ENCODE measurements at regions not wholly inside any gene's neighbourhood (a gene's known extent, or its start where the extent isn't known, plus 50 kb on each side); places are given as distances from the start of the nearest gene placed in this dataset.
"Not testable (repeated sequence)": the region's sequence is repeated elsewhere in the genome, so short reads cannot be mapped to it uniquely, and the experiment has no call there.

DNA sequence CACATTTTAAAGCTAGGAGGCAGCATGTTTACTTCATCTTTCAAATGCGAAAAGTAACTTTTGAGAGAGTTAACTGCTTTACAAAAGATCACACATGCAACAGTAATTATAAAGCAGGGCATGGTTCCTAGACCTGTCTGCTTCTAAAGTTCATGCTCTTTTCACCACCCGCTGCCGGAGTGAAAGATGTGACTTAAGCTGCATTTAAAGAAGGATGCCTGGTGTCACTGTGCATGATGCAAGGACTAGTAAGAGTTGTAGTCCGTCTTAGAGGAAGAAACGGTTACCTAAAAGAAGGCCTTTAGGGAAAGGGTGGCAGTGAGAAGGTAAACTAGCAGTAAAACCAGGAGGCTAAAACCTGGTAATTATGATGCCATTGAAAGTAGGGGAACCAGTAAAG, 1689.1 kb downstream of the KCNT2 start:
- Mint-ChIP-seq H3K36me3 (no peaks in the 10 kb centered on the region), H3K4me1 (no peaks in the 10 kb centered on the region), H3K4me3 (no peak overlapping the region), H3K27ac (no peak overlapping the region), H3K27me3 (ENCODE audit: low read depth in 3 of 3) (peaks cover 0 to 2% (median 1%) of the 10 kb centered on the region in 3 donors), H3K9me3 (peaks cover 6 to 27% (median 9%) of the 10 kb centered on the region in 6 donors)
- DNase-seq = no peak

DNA sequence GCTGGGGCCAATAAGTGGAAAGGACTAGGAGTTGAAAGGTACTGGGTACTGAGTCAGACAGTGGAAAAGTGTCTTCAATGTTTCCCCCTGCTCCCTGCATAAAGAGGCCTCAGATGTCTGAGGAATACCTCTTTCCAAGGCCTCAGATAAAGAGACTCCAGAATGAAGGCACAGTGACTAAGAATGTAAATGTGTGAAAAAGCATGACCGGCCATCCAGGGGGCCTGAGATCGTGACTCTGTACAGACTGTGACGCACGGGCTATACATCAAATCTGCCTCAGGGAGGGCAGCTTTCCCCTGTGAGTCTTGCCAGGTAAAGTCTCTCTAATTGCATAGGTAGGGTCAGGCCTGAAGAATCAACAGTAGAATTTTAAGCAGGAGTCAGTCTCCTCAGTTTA, 1690.5 kb downstream of the KCNT2 start:
- H3K27me3 Mint-ChIP-seq (ENCODE audit: low read depth in 3 of 3) = peaks cover 0 to 2% (median 1%) of the 10 kb centered on the region in 3 donors
- H3K4me1 Mint-ChIP-seq = no peaks in the 10 kb centered on the region
- H3K36me3 Mint-ChIP-seq = no peaks in the 10 kb centered on the region
- no peak overlapping the region for H3K4me3 Mint-ChIP-seq
- no peak overlapping the region for H3K27ac Mint-ChIP-seq
- no peak for DNase-seq
- peaks cover 0 to 23% (median 10%) of the 10 kb centered on the region in 6 donors for H3K9me3 Mint-ChIP-seq

- Mint-ChIP-seq H3K9me3 (peaks cover 0 to 12% (median 3%) of the 10 kb centered on the region in 6 donors), H3K36me3 (no peaks in the 10 kb centered on the region), H3K4me3 (no peak overlapping the region), H3K27ac (no peak overlapping the region), H3K27me3 (ENCODE audit: low read depth in 3 of 3) (no peaks in the 10 kb centered on the region), H3K4me1 (no peaks in the 10 kb centered on the region)
- no peak for DNase-seq
Measured at GRCh38 chr1:194908643-194909042, 1699.6 kb downstream of the KCNT2 start.

GRCh38 chr1:194903524-194903923, 1704.7 kb downstream of the KCNT2 start:
- no peaks in the 10 kb centered on the region for H3K36me3 Mint-ChIP-seq
- no peaks in the 10 kb centered on the region for H3K4me1 Mint-ChIP-seq
- no peak overlapping the region for H3K4me3 Mint-ChIP-seq
- DNase-seq = no peak
- H3K27ac Mint-ChIP-seq = no peak overlapping the region
- no peaks in the 10 kb centered on the region for H3K27me3 Mint-ChIP-seq (ENCODE audit: low read depth in 3 of 3)
- peaks cover 0 to 18% (median 8%) of the 10 kb centered on the region in 6 donors for H3K9me3 Mint-ChIP-seq

GRCh38 chr1:194889310-194889709, 1702.9 kb upstream of the B3GALT2 start:
- Mint-ChIP-seq H3K9me3 (peaks cover 7 to 36% (median 23%) of the 10 kb centered on the region in 6 donors), H3K4me1 (no peaks in the 10 kb centered on the region), H3K27ac (no peak overlapping the region), H3K4me3 (no peak overlapping the region), H3K27me3 (ENCODE audit: low read depth in 3 of 3) (no peaks in the 10 kb centered on the region), H3K36me3 (no peaks in the 10 kb centered on the region)
- DNase-seq = no peak

DNA sequence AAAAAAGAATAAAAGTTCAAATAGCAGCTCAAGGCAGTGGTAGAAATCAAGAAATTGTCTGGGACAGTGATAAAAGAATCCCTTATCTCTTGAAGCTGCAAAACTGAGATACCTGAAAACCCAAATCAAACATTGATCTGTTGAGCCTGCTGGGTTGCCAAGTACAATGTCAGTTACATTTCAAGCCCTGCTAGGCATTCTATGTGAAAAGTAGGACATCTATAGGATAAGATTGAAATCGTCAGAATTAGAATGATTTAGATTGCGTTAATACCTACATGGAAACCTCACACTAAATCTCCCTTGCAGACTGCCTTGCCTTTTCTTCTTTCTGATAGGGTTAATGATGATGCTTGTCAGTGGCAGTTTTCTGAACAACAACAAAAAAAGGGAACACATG, 1684.4 kb upstream of the B3GALT2 start:
- peaks cover 0 to 1% (median 0%) of the 10 kb centered on the region in 3 donors for H3K27me3 Mint-ChIP-seq (ENCODE audit: low read depth in 3 of 3)
- no peak overlapping the region for H3K4me3 Mint-ChIP-seq
- no peak overlapping the region for H3K27ac Mint-ChIP-seq
- no peaks in the 10 kb centered on the region for H3K4me1 Mint-ChIP-seq
- no peaks in the 10 kb centered on the region for H3K36me3 Mint-ChIP-seq
- peaks cover 0 to 38% (median 20%) of the 10 kb centered on the region in 6 donors for H3K9me3 Mint-ChIP-seq
- DNase-seq = no peak

- peaks cover 0 to 1% (median 0%) of the 10 kb centered on the region in 3 donors for H3K27me3 Mint-ChIP-seq (ENCODE audit: low read depth in 3 of 3)
- no peak overlapping the region for H3K27ac Mint-ChIP-seq
- peaks cover 2 to 18% (median 14%) of the 10 kb centered on the region in 6 donors for H3K9me3 Mint-ChIP-seq
- no peak for DNase-seq
- no peak overlapping the region for H3K4me3 Mint-ChIP-seq
- H3K36me3 Mint-ChIP-seq = no peaks in the 10 kb centered on the region
- no peaks in the 10 kb centered on the region for H3K4me1 Mint-ChIP-seq
Measured at GRCh38 chr1:194866153-194866552, 1679.7 kb upstream of the B3GALT2 start.

GRCh38 chr1:194865383-194865782, 1679.0 kb upstream of the B3GALT2 start:
- Mint-ChIP-seq H3K27ac (no peak overlapping the region), H3K36me3 (no peaks in the 10 kb centered on the region), H3K4me1 (no peaks in the 10 kb centered on the region), H3K27me3 (ENCODE audit: low read depth in 3 of 3) (peaks cover 0 to 1% (median 0%) of the 10 kb centered on the region in 3 donors), H3K9me3 (peaks cover 3 to 21% (median 14%) of the 10 kb centered on the region in 6 donors), H3K4me3 (no peak overlapping the region)
- DNase-seq = no peak

DNA sequence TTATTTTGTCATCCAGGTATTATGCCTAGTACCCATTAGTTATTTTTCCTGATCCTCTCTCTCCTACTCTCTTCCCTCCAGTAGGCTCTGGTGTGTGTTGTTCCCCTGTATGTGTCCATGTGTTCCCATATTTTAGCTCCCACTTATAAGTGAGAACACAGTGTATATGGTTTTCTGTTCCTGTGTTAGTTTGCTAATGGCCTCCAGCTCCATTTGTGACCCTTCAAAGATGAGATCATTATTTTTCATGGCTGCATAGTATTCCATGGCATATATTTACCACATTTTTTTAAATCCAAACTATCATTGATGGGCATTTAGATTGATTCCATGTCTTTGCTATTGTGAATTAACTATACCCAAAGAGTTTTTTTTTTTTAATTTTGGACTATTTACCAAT, 1675.7 kb upstream of the B3GALT2 start:
- H3K9me3 Mint-ChIP-seq = peaks cover 7 to 32% (median 14%) of the 10 kb centered on the region in 6 donors
- H3K4me1 Mint-ChIP-seq = no peaks in the 10 kb centered on the region
- peaks cover 0 to 1% (median 0%) of the 10 kb centered on the region in 3 donors for H3K27me3 Mint-ChIP-seq (ENCODE audit: low read depth in 3 of 3)

GRCh38 chr1:194860248-194861201, 1674.1 kb upstream of the B3GALT2 start:
- H3K36me3 Mint-ChIP-seq = no peaks in the 10 kb centered on the region
- H3K4me3 Mint-ChIP-seq = no peak overlapping the region
- H3K9me3 Mint-ChIP-seq = peaks cover 2 to 25% (median 11%) of the 10 kb centered on the region in 6 donors
- H3K27me3 Mint-ChIP-seq (ENCODE audit: low read depth in 3 of 3) = no peaks in the 10 kb centered on the region
- no peak overlapping the region for H3K27ac Mint-ChIP-seq
- no peaks in the 10 kb centered on the region for H3K4me1 Mint-ChIP-seq
- DNase-seq = no peak

More for the DNA sequence above, 1675.7 kb upstream of the B3GALT2 start:
- Mint-ChIP-seq H3K4me3 (no peak overlapping the region), H3K36me3 (no peaks in the 10 kb centered on the region), H3K27ac (no peak overlapping the region)
- DNase-seq = no peak

DNA sequence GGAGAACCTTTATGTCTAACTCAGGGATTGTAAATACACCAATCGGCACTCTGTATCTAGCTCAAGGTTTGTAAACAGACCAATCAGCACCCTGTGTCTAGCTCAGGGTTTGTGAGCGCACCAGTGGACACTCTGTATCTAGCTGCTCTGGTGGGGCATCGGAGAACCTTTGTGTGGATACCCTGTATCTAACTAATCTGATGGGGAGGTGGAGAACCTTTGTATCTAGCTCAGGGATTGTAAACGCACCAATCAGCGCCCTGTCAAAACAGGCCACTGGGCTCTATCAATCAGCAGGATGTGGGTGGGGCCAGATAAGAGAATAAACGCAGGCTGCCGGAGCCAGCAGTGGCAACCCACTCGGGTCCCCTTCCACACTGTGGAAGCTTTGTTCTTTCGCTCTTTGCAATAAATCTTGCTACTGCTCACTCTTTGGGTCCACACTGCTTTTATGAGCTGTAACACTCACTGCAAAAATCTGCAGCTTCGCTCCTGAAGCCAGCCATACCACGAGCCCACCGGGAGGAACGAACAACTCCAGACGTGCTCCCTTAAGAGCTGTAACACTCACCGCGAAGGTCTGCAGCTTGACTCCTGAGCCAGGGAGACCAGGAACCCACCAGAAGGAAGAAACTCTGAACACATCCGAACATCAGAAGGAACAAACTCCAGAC, 1673.2 kb upstream of the B3GALT2 start:
- H3K4me1 Mint-ChIP-seq; DNase-seq; H3K27ac Mint-ChIP-seq; H3K4me3 Mint-ChIP-seq; H3K27me3 Mint-ChIP-seq (ENCODE audit: low read depth in 3 of 3); H3K36me3 Mint-ChIP-seq: not testable (repeated sequence)
- H3K9me3 Mint-ChIP-seq = peaks cover 2 to 30% (median 10%) of the 10 kb centered on the region in 6 donors

- H3K36me3 Mint-ChIP-seq; H3K27me3 Mint-ChIP-seq (ENCODE audit: low read depth in 3 of 3); H3K4me3 Mint-ChIP-seq; H3K27ac Mint-ChIP-seq; DNase-seq; H3K4me1 Mint-ChIP-seq: not testable (repeated sequence)
- H3K9me3 Mint-ChIP-seq = peaks cover 7 to 35% (median 10%) of the 10 kb centered on the region in 6 donors
Measured at GRCh38 chr1:194858811-194859480, 1672.5 kb upstream of the B3GALT2 start.

- DNase-seq = no peak
- no peaks in the 10 kb centered on the region for H3K4me1 Mint-ChIP-seq
- no peak overlapping the region for H3K4me3 Mint-ChIP-seq
- peaks cover 8 to 44% (median 10%) of the 10 kb centered on the region in 6 donors for H3K9me3 Mint-ChIP-seq
- no peak overlapping the region for H3K27ac Mint-ChIP-seq
- H3K27me3 Mint-ChIP-seq (ENCODE audit: low read depth in 3 of 3) = no peaks in the 10 kb centered on the region
- no peaks in the 10 kb centered on the region for H3K36me3 Mint-ChIP-seq
Measured at GRCh38 chr1:194857413-194857812, 1671.0 kb upstream of the B3GALT2 start.

- H3K9me3 Mint-ChIP-seq = peaks cover 4 to 17% (median 14%) of the 10 kb centered on the region in 6 donors
- H3K4me3 Mint-ChIP-seq = no peak overlapping the region
- H3K27me3 Mint-ChIP-seq (ENCODE audit: low read depth in 3 of 3) = no peaks in the 10 kb centered on the region
Measured at GRCh38 chr1:194848846-194849245, 1662.4 kb upstream of the B3GALT2 start.

More at GRCh38 chr1:194848846-194849245, 1662.4 kb upstream of the B3GALT2 start:
- DNase-seq = no peak
- Mint-ChIP-seq H3K36me3 (no peaks in the 10 kb centered on the region), H3K27ac (no peak overlapping the region), H3K4me1 (no peaks in the 10 kb centered on the region)
